Uterus (tissue), 3 donors: ENCODE measurements at regions not wholly inside any gene's neighbourhood (a gene's known extent, or its start where the extent isn't known, plus 50 kb on each side); places are given as distances from the start of the nearest gene placed in this dataset.
"Not testable (repeated sequence)": the region's sequence is repeated elsewhere in the genome, so short reads cannot be mapped to it uniquely, and the experiment has no call there.

Experiments used
- DNase-seq, 2 donors: peaks; one replicate each; pipeline ENCODE4 v3.0.0-alpha.2; 2019 to 2020
- H3K27ac ChIP-seq, 2 donors: fragments of 200-600 bp; sonication (generic); 1 replicate in 1 of 2; 2 replicates in 1 of 2; pipeline ENCODE4 v1.5.1; 2016 to 2018
- H3K27me3 ChIP-seq, 2 donors: fragments of 200-600 bp; sonication (generic); one replicate each; pipeline ENCODE4 v1.5.1; 2018 to 2019; ENCODE audit warnings: control low read depth in 1 of 2
- H3K36me3 ChIP-seq, 2 donors: fragments of 200-600 bp; sonication (generic); one replicate each; pipeline ENCODE4 v1.5.1; 2019; ENCODE audit warnings: control low read depth in 1 of 2
- H3K4me1 ChIP-seq, 2 donors: fragments of 200-600 bp; sonication (generic); one replicate each; pipeline ENCODE4 v1.5.1; 2018 to 2019; ENCODE audit warnings: control low read depth in 1 of 2
- H3K4me3 ChIP-seq, 2 donors: fragments of 200-600 bp; sonication (generic); 1 replicate in 1 of 2; 2 replicates in 1 of 2; pipeline ENCODE4 v1.5.1; 2018 to 2019; ENCODE audit warnings: mild to moderate bottlenecking in 1 of 2
- H3K9me3 ChIP-seq, 2 donors: fragments of 200-600 bp; sonication (generic); one replicate each; pipeline ENCODE4 v1.5.1; 2019; ENCODE audit warnings: control low read depth in 1 of 2
- POLR2A ChIP-seq, 2 donors: fragments of 450-650 bp; IDR thresholded peaks; one replicate each; pipeline ENCODE4 v1.6.1; 2016; ENCODE audit warnings: antibody characterized with exemption in 2 of 2, mild to moderate bottlenecking in 1 of 2, moderate library complexity in 1 of 2
- intact Hi-C: fragments of 100-400 bp; cut with DNase I; formaldehyde crosslinking; loops from one replicate; pipeline ENCODE4 v1.15.1; 2023; ENCODE audit warnings: low total_unique reads
- TF ChIP-seq, protein P1 (sequence below), 4 experiments: fragments of 200-600 bp in 2 of 4; fragments of 450-650 bp in 2 of 4; sonication (generic) in 2 of 4; IDR thresholded peaks; one replicate each; pipeline ENCODE4 v1.5.1; 2016 to 2019; ENCODE audit warnings: antibody characterized with exemption in 4 of 4, mild to moderate bottlenecking in 2 of 4, moderate library complexity in 1 of 4
- donor health status: DM: yes; HTN: yes; CAD: no.

GRCh38 chr2:57698935-57699449 lies 347.6 kb upstream of the VRK2 start:
- Histone ChIP-seq H3K4me1 (no peaks in the 10 kb centered on the region), H3K4me3 (no peak overlapping the region), H3K27ac (no peak overlapping the region), H3K27me3 (no peaks in the 10 kb centered on the region), H3K36me3 (no peaks in the 10 kb centered on the region), H3K9me3 (no peaks in the 10 kb centered on the region)
- TF ChIP-seq, protein P1, sequence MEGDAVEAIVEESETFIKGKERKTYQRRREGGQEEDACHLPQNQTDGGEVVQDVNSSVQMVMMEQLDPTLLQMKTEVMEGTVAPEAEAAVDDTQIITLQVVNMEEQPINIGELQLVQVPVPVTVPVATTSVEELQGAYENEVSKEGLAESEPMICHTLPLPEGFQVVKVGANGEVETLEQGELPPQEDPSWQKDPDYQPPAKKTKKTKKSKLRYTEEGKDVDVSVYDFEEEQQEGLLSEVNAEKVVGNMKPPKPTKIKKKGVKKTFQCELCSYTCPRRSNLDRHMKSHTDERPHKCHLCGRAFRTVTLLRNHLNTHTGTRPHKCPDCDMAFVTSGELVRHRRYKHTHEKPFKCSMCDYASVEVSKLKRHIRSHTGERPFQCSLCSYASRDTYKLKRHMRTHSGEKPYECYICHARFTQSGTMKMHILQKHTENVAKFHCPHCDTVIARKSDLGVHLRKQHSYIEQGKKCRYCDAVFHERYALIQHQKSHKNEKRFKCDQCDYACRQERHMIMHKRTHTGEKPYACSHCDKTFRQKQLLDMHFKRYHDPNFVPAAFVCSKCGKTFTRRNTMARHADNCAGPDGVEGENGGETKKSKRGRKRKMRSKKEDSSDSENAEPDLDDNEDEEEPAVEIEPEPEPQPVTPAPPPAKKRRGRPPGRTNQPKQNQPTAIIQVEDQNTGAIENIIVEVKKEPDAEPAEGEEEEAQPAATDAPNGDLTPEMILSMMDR (IDR thresholded peaks at IDR 0.05) = no peak
- no peak for TF ChIP-seq POLR2A (IDR thresholded peaks at IDR 0.05)
- no peak for DNase-seq
- intact Hi-C loops = no loop called here

- H3K9me3 ChIP-seq = no peaks in the 10 kb centered on the region
- no peak for DNase-seq
- H3K36me3 ChIP-seq = no peaks in the 10 kb centered on the region
- no peaks in the 10 kb centered on the region for H3K4me1 ChIP-seq
- intact Hi-C loops = no loop called here
- H3K4me3 ChIP-seq = no peak overlapping the region
- H3K27me3 ChIP-seq = no peaks in the 10 kb centered on the region
- no peak overlapping the region for H3K27ac ChIP-seq
- TF ChIP-seq, protein P1 (IDR thresholded peaks at IDR 0.05) = no peak
- TF ChIP-seq POLR2A (IDR thresholded peaks at IDR 0.05) = no peak
Measured at GRCh38 chr2:57701391-57701791, 345.2 kb upstream of the VRK2 start.

DNA sequence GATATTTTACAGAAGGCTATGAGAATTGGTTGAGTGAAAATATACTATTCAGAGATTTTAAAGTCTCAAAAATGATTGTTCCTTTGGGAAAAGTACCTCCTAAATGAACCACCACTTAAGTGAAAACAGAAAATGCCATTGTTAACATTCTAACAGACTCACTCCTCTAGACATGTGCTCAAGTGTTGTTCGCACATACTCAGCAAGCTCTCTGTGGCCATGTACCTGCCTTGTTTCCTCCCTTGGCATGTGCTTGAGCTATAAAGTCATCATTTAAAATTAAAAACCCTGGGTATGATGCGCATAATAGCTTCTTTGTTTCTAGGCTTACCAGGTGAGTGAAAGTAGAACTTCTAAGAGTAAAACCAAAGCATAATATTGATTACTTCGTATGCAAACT lies 343.2 kb upstream of the VRK2 start:
- TF ChIP-seq, protein P1 (IDR thresholded peaks at IDR 0.05) = no peak
- TF ChIP-seq POLR2A (IDR thresholded peaks at IDR 0.05) = no peak
- no peak for DNase-seq
- H3K27ac ChIP-seq = no peak overlapping the region
- H3K4me3 ChIP-seq = no peak overlapping the region
- no peaks in the 10 kb centered on the region for H3K4me1 ChIP-seq
- intact Hi-C loops = no loop called here
- H3K36me3 ChIP-seq = no peaks in the 10 kb centered on the region
- H3K9me3 ChIP-seq = no peaks in the 10 kb centered on the region
- H3K27me3 ChIP-seq = no peaks in the 10 kb centered on the region

DNA sequence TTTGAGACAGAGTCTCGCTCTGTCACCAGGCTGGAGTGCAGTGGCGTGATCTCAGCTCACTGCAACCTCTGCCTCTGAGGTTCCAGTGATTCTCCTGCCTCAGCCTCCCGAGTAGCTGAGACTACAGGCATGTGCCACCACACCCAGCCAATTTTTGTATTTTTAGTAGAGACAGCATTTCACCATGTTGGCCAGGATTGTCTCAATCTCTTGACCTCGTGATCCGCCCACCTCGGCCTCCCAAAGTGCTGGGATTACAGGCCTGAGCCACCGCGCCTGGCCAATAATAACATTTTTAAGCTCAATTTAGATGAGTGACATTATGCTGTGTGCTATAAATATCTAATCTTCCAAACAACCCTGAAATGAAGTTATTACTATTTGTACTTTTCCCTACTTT lies 338.8 kb upstream of the VRK2 start:
- DNase-seq, intact Hi-C loops, H3K9me3 ChIP-seq, H3K27ac ChIP-seq, H3K4me1 ChIP-seq, H3K4me3 ChIP-seq, H3K36me3 ChIP-seq, H3K27me3 ChIP-seq: not testable (repeated sequence)

- TF ChIP-seq, protein P1 (IDR thresholded peaks at IDR 0.05) = no peak
- TF ChIP-seq POLR2A (IDR thresholded peaks at IDR 0.05) = no peak
- no peak overlapping the region for H3K4me3 ChIP-seq
- no peak overlapping the region for H3K27ac ChIP-seq
- H3K4me1 ChIP-seq = no peaks in the 10 kb centered on the region
- intact Hi-C loops = no loop called here
- DNase-seq = no peak
- no peaks in the 10 kb centered on the region for H3K27me3 ChIP-seq
- no peaks in the 10 kb centered on the region for H3K9me3 ChIP-seq
- H3K36me3 ChIP-seq = no peaks in the 10 kb centered on the region
Measured at GRCh38 chr2:57711991-57712390, 334.6 kb upstream of the VRK2 start.
